HepG2 (cell line): ENCODE measurements at regions not wholly inside any gene's neighbourhood (a gene's known extent, or its start where the extent isn't known, plus 50 kb on each side); places are given as distances from the start of the nearest gene placed in this dataset.

ENCODE experiments used
- CBX5 ChIP-seq: sonication (generic); formaldehyde crosslinking; IDR thresholded peaks from 2 replicates; pipeline ENCODE4 v1.4.0; 2020; ENCODE audit warnings: missing genetic modification reagents, borderline replicate concordance
- DRAP1 ChIP-seq: IDR thresholded peaks from 2 replicates; pipeline ENCODE4 v1.6.1; 2016; ENCODE audit warnings: missing genetic modification reagents, missing compliant biosample characterization
- ETS1 ChIP-seq: sonication (generic); formaldehyde crosslinking; IDR thresholded peaks from 2 replicates; pipeline ENCODE4 v1.4.0; 2020; ENCODE audit warnings: missing genetic modification reagents
- FOXK1 ChIP-seq: sonication (generic); formaldehyde crosslinking; IDR thresholded peaks from 2 replicates; pipeline ENCODE4 v1.4.0; 2020; ENCODE audit warnings: low read depth, missing genetic modification reagents, borderline replicate concordance
- JUNB ChIP-seq: sonication (generic); formaldehyde crosslinking; IDR thresholded peaks from 2 replicates; pipeline ENCODE4 v1.8.0; 2022; ENCODE audit warnings: missing genetic modification reagents, mild to moderate bottlenecking, borderline replicate concordance
- KAT2B ChIP-seq: fragments of 150-350 bp; IDR thresholded peaks from 2 replicates; pipeline ENCODE4 v1.6.1; 2014; ENCODE audit warnings: low read depth, low read length, borderline replicate concordance
- KLF11 ChIP-seq: IDR thresholded peaks from 2 replicates; pipeline ENCODE4 v1.6.1; 2016; ENCODE audit warnings: missing compliant biosample characterization
- MAZ ChIP-seq, 2 experiments: sonication (generic) in 1 of 2; formaldehyde crosslinking in 1 of 2; IDR thresholded peaks; 2 replicates each; pipeline versions ENCODE4 v1.5.0 to v1.6.1; 2012 to 2020; ENCODE audit warnings: low read depth in 2 of 2, mild to moderate bottlenecking in 2 of 2, borderline replicate concordance in 1 of 2, improper control_type of control experiment in 1 of 2, low read length in 1 of 2, missing genetic modification reagents in 1 of 2, moderate library complexity in 1 of 2
- MLLT10 ChIP-seq: sonication (generic); formaldehyde crosslinking; IDR thresholded peaks from 2 replicates; pipeline ENCODE4 v1.4.0; 2020; ENCODE audit warnings: missing genetic modification reagents
- NFATC3 ChIP-seq: sonication (generic); formaldehyde crosslinking; IDR thresholded peaks from 2 replicates; pipeline ENCODE4 v1.5.1; 2020; ENCODE audit warnings: mild to moderate bottlenecking, missing genetic modification reagents
- NFE2L1 ChIP-seq: sonication (generic); formaldehyde crosslinking; IDR thresholded peaks from 2 replicates; pipeline ENCODE4 v1.4.0; 2020; ENCODE audit warnings: missing genetic modification reagents, mild to moderate bottlenecking, borderline replicate concordance
- NFKB2 ChIP-seq: sonication (generic); formaldehyde crosslinking; IDR thresholded peaks from 2 replicates; pipeline ENCODE4 v1.4.0; 2020; ENCODE audit warnings: missing genetic modification reagents, borderline replicate concordance
- POLR2G ChIP-seq: fragments of 200-400 bp; formaldehyde crosslinking; IDR thresholded peaks from 2 replicates; pipeline ENCODE4 v1.6.1; 2018; ENCODE audit warnings: mild to moderate bottlenecking, low read depth, low read length, moderate library complexity
- RBM22 ChIP-seq: fragments of 200-400 bp; formaldehyde crosslinking; optimal IDR thresholded peaks from 2 replicates; pipeline ENCODE3; 2017; ENCODE audit warnings: mild to moderate bottlenecking, low read length, moderate library complexity
- RNF2 ChIP-seq: fragments of 450-650 bp; conservative IDR thresholded peaks from 2 replicates; pipeline ENCODE4 v1.6.1; 2016; ENCODE audit warnings: low read depth
- SAP130 ChIP-seq: IDR thresholded peaks from 2 replicates; pipeline ENCODE4 v1.6.1; 2016; ENCODE audit warnings: low read depth
- SNAPC5 ChIP-seq: sonication (generic); formaldehyde crosslinking; IDR thresholded peaks from 2 replicates; pipeline ENCODE4 v1.8.1; 2023; ENCODE audit warnings: mild to moderate bottlenecking, missing genetic modification reagents, borderline replicate concordance
- SOX5 ChIP-seq: IDR thresholded peaks from 2 replicates; pipeline ENCODE4 v1.6.1; 2016; ENCODE audit warnings: borderline replicate concordance
- SP4 ChIP-seq: sonication (generic); formaldehyde crosslinking; IDR thresholded peaks from 2 replicates; pipeline ENCODE4 v1.8.1; 2023; ENCODE audit warnings: mild to moderate bottlenecking, missing genetic modification reagents
- TAF15 ChIP-seq: fragments of 200-400 bp; formaldehyde crosslinking; IDR thresholded peaks from one replicate; pipeline ENCODE4 v1.6.1; 2018; ENCODE audit warnings: mild to moderate bottlenecking, low read depth, low read length; ENCODE audit not compliant: poor library complexity, severe bottlenecking
- THYN1 ChIP-seq: sonication (generic); formaldehyde crosslinking; IDR thresholded peaks from 2 replicates; pipeline ENCODE4 v1.8.1; 2023; ENCODE audit warnings: low read depth, mild to moderate bottlenecking, moderate library complexity, missing genetic modification reagents, borderline replicate concordance
- TP53 ChIP-seq: sonication (generic); formaldehyde crosslinking; conservative IDR thresholded peaks from 2 replicates; pipeline ENCODE4 v1.4.0; 2020; ENCODE audit warnings: missing genetic modification reagents
- ZFP36 ChIP-seq: fragments of 150-350 bp; IDR thresholded peaks from 2 replicates; pipeline ENCODE4 v1.6.1; 2018; ENCODE audit warnings: borderline replicate concordance, low read length, low read depth; ENCODE audit not compliant: partially characterized antibody
- ZIK1 ChIP-seq: sonication (generic); formaldehyde crosslinking; IDR thresholded peaks from 2 replicates; pipeline ENCODE4 v1.5.0; 2020; ENCODE audit warnings: mild to moderate bottlenecking, low read depth, missing genetic modification reagents, borderline replicate concordance
- ZMAT3 ChIP-seq: sonication (generic); formaldehyde crosslinking; conservative IDR thresholded peaks from 2 replicates; pipeline ENCODE4 v1.7.0; 2021; ENCODE audit warnings: missing genetic modification reagents
- ZNF121 ChIP-seq: sonication (generic); formaldehyde crosslinking; IDR thresholded peaks from 2 replicates; pipeline ENCODE4 v1.5.0; 2020; ENCODE audit warnings: mild to moderate bottlenecking, missing genetic modification reagents
- ZNF160 ChIP-seq: sonication (generic); formaldehyde crosslinking; IDR thresholded peaks from 2 replicates; pipeline ENCODE4 v1.8.0; 2022; ENCODE audit warnings: mild to moderate bottlenecking, inconsistent platforms, missing genetic modification reagents
- ZNF720 ChIP-seq: sonication (generic); formaldehyde crosslinking; IDR thresholded peaks from 2 replicates; pipeline ENCODE4 v1.4.0; 2020; ENCODE audit warnings: missing genetic modification reagents
- ZSCAN21 ChIP-seq: sonication (generic); formaldehyde crosslinking; IDR thresholded peaks from 2 replicates; pipeline ENCODE4 v1.8.0; 2022; ENCODE audit warnings: mild to moderate bottlenecking, missing genetic modification reagents, moderate library complexity, borderline replicate concordance

GRCh38 chr6:26216359-26216885 is 129.2 kb downstream of the HFE start (continued):
- peak; percentile 90 for TF ChIP-seq SAP130 (CRISPR knock-in tag)
- no peak for TF ChIP-seq ZFP36
- no peak; the same call in 1 of the 2 replicates for TF ChIP-seq ZMAT3 (CRISPR knock-in tag)
- peak; percentile 27 for TF ChIP-seq ZSCAN21 (CRISPR knock-in tag)
- TF ChIP-seq KLF11 (CRISPR knock-in tag): peak; percentile 92; the same call in 1 of the 2 replicates
- TF ChIP-seq RBM22: peak; percentile 28
- TF ChIP-seq DRAP1: no peak
- no peak for TF ChIP-seq SNAPC5 (CRISPR knock-in tag)
- TF ChIP-seq ZNF160: no peak; the same call in 1 of the 2 replicates
- no peak for TF ChIP-seq ETS1
- TF ChIP-seq NFE2L1 (CRISPR knock-in tag): no peak
- TF ChIP-seq JUNB (CRISPR knock-in tag): peak; percentile 73
- TF ChIP-seq ZNF121 (CRISPR knock-in tag): no peak
- peak; percentile 98 for TF ChIP-seq POLR2G
- 0 out of 2 replicates have a peak, but pooled peaks have one; percentile 69 for TF ChIP-seq ZNF720 (CRISPR knock-in tag)
- TF ChIP-seq KAT2B: no peak
- TF ChIP-seq CBX5: peak; percentile 64
- TF ChIP-seq NFATC3 (CRISPR knock-in tag): peak; percentile 20; the same call in 1 of the 2 replicates
- no peak for TF ChIP-seq TAF15
- TF ChIP-seq FOXK1 (CRISPR knock-in tag): no peak
- 0 out of 2 replicates have a peak, but pooled peaks have one; percentile 22 for TF ChIP-seq SOX5 (CRISPR knock-in tag)
- TF ChIP-seq NFKB2: peak; percentile 68; the same call in 1 of the 2 replicates
- TF ChIP-seq SP4 (CRISPR knock-in tag): peak; percentile 61
- TF ChIP-seq RNF2: peak; percentile 46; the same call in 1 of the 2 replicates
- no peak for TF ChIP-seq TP53 (CRISPR knock-in tag)
- no peak for TF ChIP-seq ZIK1 (CRISPR knock-in tag)
- TF ChIP-seq THYN1 (CRISPR knock-in tag): no peak; the same call in 1 of the 2 replicates
- TF ChIP-seq MLLT10 (CRISPR knock-in tag): no peak
- TF ChIP-seq MAZ (IDR thresholded peaks at IDR 0.05; ENCODE audit: borderline replicate concordance, low read depth, low read length): no peak
- peak; percentile 65 for TF ChIP-seq MAZ (CRISPR knock-in tag; IDR thresholded peaks at IDR 0.05; ENCODE audit: low read depth)
